ENCODE measurements at regions not wholly inside any gene's neighbourhood (a gene's known extent, or its start where the extent isn't known, plus 50 kb on each side); places are given as distances from the start of the nearest gene placed in this dataset.

GRCh38 chr2:63767307-63767706 is 74.4 kb upstream of the UGP2 start:
- 97 to 100% methylated on average over 1 of the region's 1 CpG for WGBS, 2 donors (ENCODE audit: low coverage in 1 of 2)
- in situ Hi-C loops (cut with MboI; ENCODE audit: low pct_ligation_motif_present in 1 of 4, low pct_unique_long_range_greater_than_20kb in 1 of 4, low sequenced_read_pairs in 3 of 4) (no loop called here), intact Hi-C loops (cut with DNase I; ENCODE audit: low total_unique reads) (no loop called here)
- H3K4me3 ChIP-seq, result no peak overlapping the region
- no peak for DNase-seq
- no peak overlapping the region for H3K27ac ChIP-seq
- H3K27me3 ChIP-seq, result no peaks in the 10 kb centered on the region
- H3K9me3 ChIP-seq, result peaks cover 6 to 8% of the 10 kb centered on the region in 2 donors
- H3K4me1 ChIP-seq, result peaks cover 0 to 14% (median 4%) of the 10 kb centered on the region in 4 donors
- no peaks in the 10 kb centered on the region for H3K36me3 ChIP-seq
- TF ChIP-seq CTCF (IDR thresholded peaks at IDR 0.05) (no peak), POLR2A (IDR thresholded peaks at IDR 0.05) (no peak), EP300 (IDR thresholded peaks at IDR 0.05; ENCODE audit: low read depth) (no peak), POLR2AphosphoS5 (IDR thresholded peaks at IDR 0.05) (no peak)

GRCh38 chr2:63768051-63768450 is 73.6 kb upstream of the UGP2 start:
- intact Hi-C loops (cut with DNase I; ENCODE audit: low total_unique reads), result no loop called here
- no peak overlapping the region for H3K27ac ChIP-seq
- DNase-seq, result no peak
- H3K4me3 ChIP-seq, result no peak overlapping the region
- H3K27me3 ChIP-seq, result no peaks in the 10 kb centered on the region
- no peaks in the 10 kb centered on the region for H3K36me3 ChIP-seq
- H3K4me1 ChIP-seq, result peaks cover 0 to 14% (median 4%) of the 10 kb centered on the region in 4 donors
- in situ Hi-C loops (cut with MboI; ENCODE audit: low pct_ligation_motif_present in 1 of 4, low pct_unique_long_range_greater_than_20kb in 1 of 4, low sequenced_read_pairs in 3 of 4), result no loop called here
- H3K9me3 ChIP-seq, result peaks cover 6 to 8% of the 10 kb centered on the region in 2 donors
- TF ChIP-seq EP300 (IDR thresholded peaks at IDR 0.05; ENCODE audit: low read depth), result no peak
- no peak for TF ChIP-seq POLR2AphosphoS5 (IDR thresholded peaks at IDR 0.05)
- TF ChIP-seq CTCF (IDR thresholded peaks at IDR 0.05), result no peak
- TF ChIP-seq POLR2A (IDR thresholded peaks at IDR 0.05), result no peak

GRCh38 chr2:63769915-63770314 is 71.8 kb upstream of the UGP2 start:
- Histone ChIP-seq H3K4me1 (peaks cover 0 to 23% (median 10%) of the 10 kb centered on the region in 4 donors), H3K27me3 (no peaks in the 10 kb centered on the region), H3K9me3 (peaks cover 6 to 10% of the 10 kb centered on the region in 2 donors), H3K4me3 (no peak overlapping the region), H3K36me3 (no peaks in the 10 kb centered on the region), H3K27ac (no peak overlapping the region)
- TF ChIP-seq EP300 (IDR thresholded peaks at IDR 0.05; ENCODE audit: low read depth) (no peak), POLR2A (IDR thresholded peaks at IDR 0.05) (no peak), POLR2AphosphoS5 (IDR thresholded peaks at IDR 0.05) (no peak), CTCF (IDR thresholded peaks at IDR 0.05) (no peak)
- WGBS, 2 donors (ENCODE audit: low coverage in 1 of 2), result 86 to 88% methylated on average over 3 of the region's 3 CpGs
- intact Hi-C loops (cut with DNase I; ENCODE audit: low total_unique reads) (no loop called here), in situ Hi-C loops (cut with MboI; ENCODE audit: low pct_ligation_motif_present in 1 of 4, low pct_unique_long_range_greater_than_20kb in 1 of 4, low sequenced_read_pairs in 3 of 4) (no loop called here)
- no peak for DNase-seq

GRCh38 chr2:63772061-63772460 is 69.6 kb upstream of the UGP2 start:
- intact Hi-C loops (cut with DNase I; ENCODE audit: low total_unique reads), result no loop called here
- WGBS, 2 donors (ENCODE audit: low coverage in 1 of 2), result 79 to 93% methylated on average over 3 of the region's 3 CpGs
- no peak for DNase-seq

More at GRCh38 chr2:63772061-63772460, 69.6 kb upstream of the UGP2 start:
- in situ Hi-C loops (cut with MboI; ENCODE audit: low pct_ligation_motif_present in 1 of 4, low pct_unique_long_range_greater_than_20kb in 1 of 4, low sequenced_read_pairs in 3 of 4), result no loop called here
- TF ChIP-seq EP300 (IDR thresholded peaks at IDR 0.05; ENCODE audit: low read depth), result no peak
- TF ChIP-seq POLR2A (IDR thresholded peaks at IDR 0.05), result no peak
- no peak for TF ChIP-seq CTCF (IDR thresholded peaks at IDR 0.05)
- no peak for TF ChIP-seq POLR2AphosphoS5 (IDR thresholded peaks at IDR 0.05)
- H3K27ac ChIP-seq, result no peak overlapping the region
- H3K36me3 ChIP-seq, result no peaks in the 10 kb centered on the region
- peaks cover 0 to 25% (median 11%) of the 10 kb centered on the region in 4 donors for H3K4me1 ChIP-seq
- no peaks in the 10 kb centered on the region for H3K27me3 ChIP-seq
- peaks cover 6 to 10% of the 10 kb centered on the region in 2 donors for H3K9me3 ChIP-seq
- no peak overlapping the region for H3K4me3 ChIP-seq
